PFSK-1 (cell line): ENCODE measurements at regions not wholly inside any gene's neighbourhood (a gene's known extent, or its start where the extent isn't known, plus 50 kb on each side); places are given as distances from the start of the nearest gene placed in this dataset.

Experiments used
- TAF1 ChIP-seq: IDR thresholded peaks from 2 replicates; pipeline ENCODE4 v1.6.1; 2012; ENCODE audit warnings: low read length, control low read depth, borderline replicate concordance; ENCODE audit not compliant: insufficient read depth
- TF ChIP-seq, protein P1 (sequence below), 2 experiments: IDR thresholded peaks; 2 replicates each; pipeline versions ENCODE4 v1.6.1 to v1.8.0; 2011 to 2012; ENCODE audit warnings: low read depth in 2 of 2, low read length in 2 of 2, control low read depth in 1 of 2, inconsistent platforms in 1 of 2, mild to moderate bottlenecking in 1 of 2, moderate library complexity in 1 of 2; ENCODE audit not compliant: insufficient read depth in 1 of 2

- TF ChIP-seq, protein P1, sequence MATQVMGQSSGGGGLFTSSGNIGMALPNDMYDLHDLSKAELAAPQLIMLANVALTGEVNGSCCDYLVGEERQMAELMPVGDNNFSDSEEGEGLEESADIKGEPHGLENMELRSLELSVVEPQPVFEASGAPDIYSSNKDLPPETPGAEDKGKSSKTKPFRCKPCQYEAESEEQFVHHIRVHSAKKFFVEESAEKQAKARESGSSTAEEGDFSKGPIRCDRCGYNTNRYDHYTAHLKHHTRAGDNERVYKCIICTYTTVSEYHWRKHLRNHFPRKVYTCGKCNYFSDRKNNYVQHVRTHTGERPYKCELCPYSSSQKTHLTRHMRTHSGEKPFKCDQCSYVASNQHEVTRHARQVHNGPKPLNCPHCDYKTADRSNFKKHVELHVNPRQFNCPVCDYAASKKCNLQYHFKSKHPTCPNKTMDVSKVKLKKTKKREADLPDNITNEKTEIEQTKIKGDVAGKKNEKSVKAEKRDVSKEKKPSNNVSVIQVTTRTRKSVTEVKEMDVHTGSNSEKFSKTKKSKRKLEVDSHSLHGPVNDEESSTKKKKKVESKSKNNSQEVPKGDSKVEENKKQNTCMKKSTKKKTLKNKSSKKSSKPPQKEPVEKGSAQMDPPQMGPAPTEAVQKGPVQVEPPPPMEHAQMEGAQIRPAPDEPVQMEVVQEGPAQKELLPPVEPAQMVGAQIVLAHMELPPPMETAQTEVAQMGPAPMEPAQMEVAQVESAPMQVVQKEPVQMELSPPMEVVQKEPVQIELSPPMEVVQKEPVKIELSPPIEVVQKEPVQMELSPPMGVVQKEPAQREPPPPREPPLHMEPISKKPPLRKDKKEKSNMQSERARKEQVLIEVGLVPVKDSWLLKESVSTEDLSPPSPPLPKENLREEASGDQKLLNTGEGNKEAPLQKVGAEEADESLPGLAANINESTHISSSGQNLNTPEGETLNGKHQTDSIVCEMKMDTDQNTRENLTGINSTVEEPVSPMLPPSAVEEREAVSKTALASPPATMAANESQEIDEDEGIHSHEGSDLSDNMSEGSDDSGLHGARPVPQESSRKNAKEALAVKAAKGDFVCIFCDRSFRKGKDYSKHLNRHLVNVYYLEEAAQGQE (IDR thresholded peaks at IDR 0.05; ENCODE audit: insufficient read depth in 1 of 2, low read depth in 2 of 2, low read length in 2 of 2), result no peak
- no peak for TF ChIP-seq TAF1
These were observed 147.8 kb upstream of the PCDH9 start for GRCh38 chr13:67377919-67378318.
